ENCODE measurements at regions not wholly inside any gene's neighbourhood (a gene's known extent, or its start where the extent isn't known, plus 50 kb on each side); places are given as distances from the start of the nearest gene placed in this dataset.
A peak's percentile ranks its signal among the peaks of the same experiment; 100 is the strongest.
"Not testable (repeated sequence)": the region's sequence is repeated elsewhere in the genome, so short reads cannot be mapped to it uniquely, and the experiment has no call there.

DNA sequence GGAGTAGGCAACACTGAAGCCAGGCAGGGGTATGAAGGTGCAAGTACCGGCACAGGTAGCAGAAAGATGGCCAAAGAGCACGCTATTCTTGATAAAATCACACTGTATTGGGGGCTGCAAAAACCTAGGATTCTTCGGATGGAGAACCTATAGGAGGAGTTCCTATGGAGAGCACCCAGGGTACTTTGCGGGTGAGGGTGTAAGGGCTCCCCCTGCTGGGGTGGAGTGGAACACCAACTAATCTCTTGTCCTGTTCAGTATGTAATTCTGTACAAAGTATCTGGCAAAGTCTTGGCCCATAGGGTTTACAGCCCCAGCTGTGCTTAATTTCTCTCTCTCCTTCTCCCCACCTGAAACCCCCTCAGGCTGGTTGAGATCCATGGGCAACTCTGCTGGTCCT lies 393.1 kb upstream of the ASIC2 start:
- no peak for DNase-seq (ENCODE audit: low spot score)
- no peak for FAIRE-seq

GRCh38 chr17:33687831-33688230 lies 394.7 kb upstream of the ASIC2 start:
- DNase-seq (ENCODE audit: low spot score) (no peak), FAIRE-seq (no peak)

DNA sequence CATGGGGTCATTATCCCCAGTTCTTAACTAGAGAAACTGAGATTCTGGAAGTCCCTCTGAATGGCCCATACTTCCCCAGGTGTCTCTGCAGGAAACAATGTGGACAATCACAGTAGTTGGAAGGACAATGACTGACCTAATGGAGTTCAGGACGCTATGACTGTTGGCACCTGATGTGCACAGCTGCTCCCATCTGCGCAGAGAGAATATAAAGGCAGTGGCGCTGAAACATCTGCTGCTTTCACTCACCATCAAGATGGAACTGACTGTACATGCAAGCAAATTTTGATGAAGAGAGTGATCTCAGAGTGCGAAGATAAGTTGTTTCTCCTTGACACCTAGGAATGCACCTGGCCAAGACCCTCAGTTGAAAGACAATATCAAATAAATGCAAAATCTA lies 395.7 kb upstream of the ASIC2 start:
- DNase-seq (ENCODE audit: low spot score) = no peak
- no peak for FAIRE-seq

DNA sequence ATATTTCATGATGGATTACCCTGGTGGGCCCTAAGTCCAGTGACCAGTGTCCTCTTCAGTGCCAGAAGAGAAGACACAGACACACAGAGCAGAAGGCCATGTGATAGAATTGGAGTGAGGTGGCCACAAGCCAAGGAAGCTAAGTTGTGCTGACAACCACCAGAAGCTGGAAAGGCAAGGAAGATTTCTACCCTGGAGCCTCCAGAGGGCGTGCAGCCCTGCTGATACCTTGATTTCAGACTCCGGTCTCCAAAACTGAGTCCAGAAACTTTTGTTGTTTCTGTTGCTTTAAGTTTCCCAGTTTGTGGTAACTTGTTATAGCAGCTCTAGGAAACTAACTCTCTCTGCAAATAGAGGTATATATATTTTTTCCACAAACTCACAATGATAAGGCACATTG lies 396.6 kb upstream of the ASIC2 start:
- DNase-seq (ENCODE audit: low spot score) (no peak), FAIRE-seq (no peak)

- DNase-seq (ENCODE audit: low spot score) = no peak
- FAIRE-seq = no peak
Observed at GRCh38 chr17:33695431-33695830, 402.3 kb upstream of the ASIC2 start.

DNA sequence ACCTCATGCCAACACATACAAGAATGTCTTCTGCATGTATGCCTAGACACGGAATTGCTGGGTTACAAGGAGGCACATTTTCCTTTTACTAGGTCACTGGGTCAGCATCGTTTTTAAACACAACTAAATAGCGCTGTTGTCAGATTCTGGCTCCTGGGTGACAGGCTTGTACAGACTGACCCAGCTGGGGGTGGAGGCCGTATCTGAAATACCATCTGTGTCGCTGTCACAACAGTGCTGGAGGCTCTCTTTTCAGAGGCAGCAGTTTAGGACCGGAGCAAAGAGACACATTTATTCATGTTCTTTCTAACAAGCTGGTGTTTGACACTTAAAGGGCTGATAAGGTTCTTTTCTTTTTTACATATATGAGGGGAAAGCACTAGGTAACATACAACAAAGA lies 403.0 kb upstream of the ASIC2 start:
- FAIRE-seq = peak; percentile 67
- no peak for DNase-seq (ENCODE audit: low spot score)

GRCh38 chr17:33697557-33697956 lies 404.5 kb upstream of the ASIC2 start:
- no peak for DNase-seq (ENCODE audit: low spot score)

DNA sequence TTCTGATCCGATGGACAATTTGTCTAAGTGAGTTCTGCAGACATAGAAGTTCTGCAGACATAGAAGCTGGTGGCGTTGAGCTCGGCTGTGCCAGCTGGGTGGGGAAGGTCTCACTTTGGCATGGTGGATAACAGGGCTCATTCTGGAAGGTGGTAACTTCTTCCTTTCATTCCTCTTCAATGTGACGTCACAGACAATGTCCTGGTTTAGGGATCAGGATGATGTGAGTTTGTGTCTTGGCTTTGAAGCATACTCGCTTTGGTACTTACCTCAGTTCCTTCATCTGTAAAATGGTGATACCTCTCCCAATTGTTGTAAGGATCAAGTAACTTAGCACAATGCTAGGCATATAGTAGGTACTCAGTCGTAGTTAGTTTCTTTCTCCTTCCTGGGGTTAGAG lies 408.8 kb upstream of the ASIC2 start:
- no peak for FAIRE-seq
- no peak for DNase-seq (ENCODE audit: low spot score)

More at GRCh38 chr17:33697557-33697956, 404.5 kb upstream of the ASIC2 start:
- FAIRE-seq = no peak

GRCh38 chr17:33704856-33705255 lies 411.8 kb upstream of the ASIC2 start:
- DNase-seq (ENCODE audit: low spot score) (no peak), FAIRE-seq (no peak)

- FAIRE-seq (no peak), DNase-seq (ENCODE audit: low spot score) (no peak)
Observed at GRCh38 chr17:33709881-33710280, 416.8 kb upstream of the ASIC2 start.

GRCh38 chr17:33712120-33712519 lies 419.0 kb upstream of the ASIC2 start:
- no peak for DNase-seq (ENCODE audit: low spot score)
- no peak for FAIRE-seq

DNA sequence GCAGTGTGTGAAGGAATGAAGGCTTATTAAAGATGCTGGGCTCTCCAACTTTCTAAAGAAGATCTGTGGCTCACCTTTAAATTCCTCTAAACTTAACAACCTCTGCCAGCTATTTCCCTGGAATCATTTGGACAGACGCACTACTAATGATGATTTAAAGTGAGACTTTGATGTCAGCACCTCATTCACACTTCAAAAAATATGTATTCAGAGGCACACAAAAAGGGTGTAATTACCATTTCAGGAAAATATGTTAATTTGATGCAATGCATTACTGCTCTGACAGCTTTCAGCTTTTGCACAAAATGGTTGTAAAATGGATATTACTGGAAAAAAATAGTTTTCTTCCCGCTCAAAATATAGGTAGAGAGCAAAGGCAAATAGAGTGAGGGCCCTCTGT lies 423.9 kb upstream of the ASIC2 start:
- DNase-seq (ENCODE audit: low spot score) (no peak), FAIRE-seq (no peak)

DNA sequence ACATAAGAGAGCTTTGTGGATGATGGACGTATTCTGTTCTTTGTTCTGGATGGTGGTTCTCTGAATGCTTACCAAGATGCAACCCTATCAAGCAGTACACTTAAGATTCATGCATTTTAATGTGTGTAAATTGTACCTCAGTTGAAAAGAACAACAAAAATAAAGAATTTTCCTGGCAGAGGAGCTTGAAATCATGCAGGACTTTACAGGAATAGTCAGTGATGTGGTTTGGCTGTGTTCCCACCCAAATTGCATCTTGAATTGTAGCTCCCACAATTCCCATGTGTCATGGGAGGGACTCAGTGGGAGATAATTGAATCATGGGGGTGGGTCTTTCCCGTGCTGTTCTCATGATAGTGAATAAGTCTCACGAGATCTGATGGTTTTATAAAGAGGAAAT lies 430.6 kb upstream of the ASIC2 start:
- FAIRE-seq; DNase-seq (ENCODE audit: low spot score): not testable (repeated sequence)

DNA sequence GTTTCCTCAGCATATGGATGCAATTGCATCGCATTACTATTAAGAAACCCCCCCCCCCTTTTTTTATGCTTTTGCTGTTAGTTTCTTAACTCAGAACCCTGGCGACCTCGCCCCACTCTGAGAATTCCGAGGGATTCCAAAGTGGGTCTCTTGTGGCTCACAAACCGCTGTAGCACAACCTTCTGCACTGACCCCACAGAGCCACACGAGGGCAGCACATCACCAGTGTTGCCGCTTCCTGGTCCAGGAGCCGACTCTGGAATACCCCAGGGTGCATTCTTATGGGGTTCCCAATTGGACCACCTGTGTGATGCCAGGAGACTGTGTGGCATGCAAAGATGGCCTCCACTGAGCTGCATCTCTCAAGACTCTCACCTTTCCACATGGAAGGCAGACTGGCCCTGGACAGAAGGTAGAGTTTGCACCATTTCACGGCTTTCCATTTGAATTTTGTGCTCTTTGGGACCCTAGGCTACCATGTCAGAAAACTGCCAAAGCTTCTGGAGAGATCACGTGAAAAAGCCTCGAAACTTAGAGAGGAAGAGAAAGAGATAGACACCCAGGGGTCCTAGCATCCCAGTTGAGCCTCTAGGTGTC lies 432.7 kb upstream of the ASIC2 start:
- DNase-seq (ENCODE audit: low spot score) (peak; percentile 42), FAIRE-seq (no peak)

DNA sequence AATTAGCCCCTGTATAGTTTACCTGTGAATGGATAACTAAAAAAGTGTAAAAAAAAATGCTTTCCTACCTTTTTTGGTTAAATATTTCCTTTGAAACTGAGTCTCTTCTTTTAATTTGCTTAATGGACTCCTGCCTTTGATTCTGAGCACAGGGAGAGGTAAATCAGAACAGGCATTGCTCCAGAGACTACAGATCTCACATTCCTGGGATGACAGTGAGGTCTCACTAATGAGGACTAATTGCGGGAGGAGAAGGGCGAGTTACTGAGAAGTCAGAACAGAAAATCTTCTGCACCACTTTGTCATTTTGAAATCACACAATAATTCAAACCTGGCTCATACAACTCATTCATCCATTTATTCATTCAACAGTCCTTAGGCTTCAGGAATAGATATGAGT lies 437.0 kb upstream of the ASIC2 start:
- FAIRE-seq = no peak
- no peak for DNase-seq (ENCODE audit: low spot score)

GRCh38 chr17:33732116-33732515 lies 439.0 kb upstream of the ASIC2 start:
- peak; percentile 31 for DNase-seq (ENCODE audit: low spot score)
- no peak for FAIRE-seq

DNA sequence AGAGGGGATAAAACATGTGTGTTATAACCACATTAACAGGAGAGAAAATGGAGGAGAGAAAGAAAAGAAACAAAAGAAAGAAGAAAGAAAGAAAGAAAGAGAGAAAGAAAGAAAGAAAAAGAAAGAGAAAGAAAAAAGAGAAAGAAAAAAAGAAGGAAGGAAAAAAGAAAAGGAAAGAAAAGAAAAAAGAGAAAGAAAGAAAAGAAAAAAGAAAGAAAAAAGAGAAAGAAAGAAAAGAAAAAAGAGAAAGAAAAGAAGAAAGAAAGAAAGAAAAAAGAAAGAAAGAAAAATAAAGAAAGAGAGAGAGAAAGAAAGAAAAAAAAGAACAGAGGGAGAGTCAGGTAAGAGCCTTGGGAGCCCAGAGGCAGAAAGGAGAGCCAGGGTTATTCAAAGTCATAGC lies 446.6 kb upstream of the ASIC2 start:
- DNase-seq (ENCODE audit: low spot score) = no peak
- no peak for FAIRE-seq

GRCh38 chr17:33745047-33745760 lies 452.1 kb upstream of the ASIC2 start:
- DNase-seq (ENCODE audit: low spot score) (no peak), FAIRE-seq (no peak)

- no peak for FAIRE-seq
Observed at GRCh38 chr17:33749171-33749570, 456.1 kb upstream of the ASIC2 start.

GRCh38 chr17:33750943-33751701 lies 458.0 kb upstream of the ASIC2 start:
- DNase-seq (ENCODE audit: low spot score) (peak; percentile 70), FAIRE-seq (no peak)

More at GRCh38 chr17:33749171-33749570, 456.1 kb upstream of the ASIC2 start:
- no peak for DNase-seq (ENCODE audit: low spot score)

GRCh38 chr17:33751702-33752065 lies 458.6 kb upstream of the ASIC2 start:
- no peak for FAIRE-seq
- DNase-seq (ENCODE audit: low spot score) = peak; percentile 10

DNA sequence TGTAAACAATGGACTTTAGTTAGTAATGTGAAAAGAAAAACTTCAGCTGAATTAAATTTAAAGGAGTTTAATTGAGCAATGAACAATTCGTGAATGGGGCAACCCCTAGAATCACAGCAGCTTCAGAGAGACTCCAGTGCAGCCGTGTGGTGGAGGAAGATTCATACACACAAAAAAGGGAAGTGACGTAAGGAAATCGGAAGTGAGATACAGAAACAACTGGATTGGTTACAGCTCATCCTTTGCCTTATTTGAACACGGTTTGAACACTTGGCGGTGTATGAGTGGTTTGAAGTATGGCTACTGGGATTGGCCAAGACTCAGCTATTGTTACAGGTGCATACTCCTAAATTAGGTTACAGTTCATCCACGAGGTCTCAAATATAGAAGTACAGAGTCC lies 460.4 kb upstream of the ASIC2 start:
- FAIRE-seq = no peak

GRCh38 chr17:33756021-33756420 lies 462.9 kb upstream of the ASIC2 start:
- FAIRE-seq = peak; percentile 23
- DNase-seq (ENCODE audit: low spot score) = no peak

More for the DNA sequence above, 460.4 kb upstream of the ASIC2 start:
- DNase-seq (ENCODE audit: low spot score) = no peak

All from urothelium cell line (cell line).